Peyer's patch (tissue), 4 donors: ENCODE measurements at regions not wholly inside any gene's neighbourhood (a gene's known extent, or its start where the extent isn't known, plus 50 kb on each side); places are given as distances from the start of the nearest gene placed in this dataset.

Experiments used
- DNase-seq, 3 donors: peaks; one replicate each; pipeline ENCODE4 v3.0.0-alpha.2; 2017 to 2019
- H3K27ac ChIP-seq, 4 donors: fragments of 200-600 bp; sonication (generic); one replicate each; pipeline ENCODE4 v1.5.1; 2016 to 2019
- H3K27me3 ChIP-seq, 2 donors: fragments of 200-600 bp; sonication (generic); one replicate each; pipeline ENCODE4 v1.5.1; 2019
- H3K36me3 ChIP-seq, 3 donors: fragments of 200-600 bp; sonication (generic); one replicate each; pipeline ENCODE4 v1.5.1; 2016 to 2019
- H3K4me1 ChIP-seq, 4 donors: fragments of 200-600 bp; sonication (generic); one replicate each; pipeline ENCODE4 v1.5.1; 2016 to 2019
- H3K4me3 ChIP-seq, 4 donors: fragments of 200-600 bp; sonication (generic); 1 replicate in 3 of 4; 2 replicates in 1 of 4; pipeline ENCODE4 v1.5.1; 2016 to 2019; ENCODE audit warnings: mild to moderate bottlenecking in 1 of 4
- H3K9me3 ChIP-seq, 4 donors: fragments of 200-600 bp; sonication (generic); one replicate each; pipeline ENCODE4 v1.5.1; 2016 to 2019; ENCODE audit warnings: mild to moderate bottlenecking in 1 of 4
- CTCF ChIP-seq, 6 experiments: fragments of 450-650 bp in 4 of 6; fragments of 200-600 bp in 2 of 6; sonication (generic) in 1 of 6; IDR thresholded peaks; one replicate each; pipeline ENCODE4 v1.5.1; 2017 to 2019; ENCODE audit warnings: antibody characterized with exemption in 6 of 6, mild to moderate bottlenecking in 3 of 6, moderate library complexity in 1 of 6
- POLR2A ChIP-seq, 2 donors: fragments of 450-650 bp; IDR thresholded peaks; one replicate each; pipeline ENCODE4 v1.5.1; 2017; ENCODE audit warnings: antibody characterized with exemption in 2 of 2, mild to moderate bottlenecking in 2 of 2, moderate library complexity in 2 of 2

GRCh38 chr4:145295547-145295946 is 115.2 kb upstream of the OTUD4 start:
- no peak for DNase-seq
- Histone ChIP-seq H3K36me3 (no peaks in the 10 kb centered on the region), H3K4me3 (no peak overlapping the region), H3K9me3 (no peaks in the 10 kb centered on the region), H3K27me3 (no peaks in the 10 kb centered on the region), H3K27ac (no peak overlapping the region), H3K4me1 (no peaks in the 10 kb centered on the region)
- no peak for TF ChIP-seq CTCF (IDR thresholded peaks at IDR 0.05)
- no peak for TF ChIP-seq POLR2A (IDR thresholded peaks at IDR 0.05)

DNA sequence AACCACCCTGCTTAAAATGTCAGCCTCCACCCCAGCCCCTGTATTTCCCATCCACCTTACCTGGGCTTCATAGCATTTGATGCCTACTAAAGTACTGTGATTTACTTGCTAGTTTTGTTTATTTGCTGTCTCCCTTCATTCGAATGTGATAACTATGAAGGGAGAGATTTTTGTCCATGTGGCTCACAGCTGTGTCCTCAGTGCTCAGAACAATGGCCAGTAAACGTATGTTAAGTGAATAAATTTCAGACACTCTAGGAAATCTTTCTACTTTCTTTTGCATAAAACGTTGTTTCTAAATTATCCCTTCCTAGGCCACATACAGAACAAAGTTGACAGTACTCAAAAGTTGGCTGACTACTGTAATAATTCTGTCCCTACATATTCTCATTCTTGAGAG is 114.7 kb upstream of the OTUD4 start:
- Histone ChIP-seq H3K27ac (no peak overlapping the region), H3K4me1 (no peaks in the 10 kb centered on the region), H3K4me3 (no peak overlapping the region), H3K36me3 (no peaks in the 10 kb centered on the region), H3K27me3 (no peaks in the 10 kb centered on the region), H3K9me3 (no peaks in the 10 kb centered on the region)
- TF ChIP-seq CTCF (IDR thresholded peaks at IDR 0.05) (no peak), POLR2A (IDR thresholded peaks at IDR 0.05) (no peak)
- no peak for DNase-seq

DNA sequence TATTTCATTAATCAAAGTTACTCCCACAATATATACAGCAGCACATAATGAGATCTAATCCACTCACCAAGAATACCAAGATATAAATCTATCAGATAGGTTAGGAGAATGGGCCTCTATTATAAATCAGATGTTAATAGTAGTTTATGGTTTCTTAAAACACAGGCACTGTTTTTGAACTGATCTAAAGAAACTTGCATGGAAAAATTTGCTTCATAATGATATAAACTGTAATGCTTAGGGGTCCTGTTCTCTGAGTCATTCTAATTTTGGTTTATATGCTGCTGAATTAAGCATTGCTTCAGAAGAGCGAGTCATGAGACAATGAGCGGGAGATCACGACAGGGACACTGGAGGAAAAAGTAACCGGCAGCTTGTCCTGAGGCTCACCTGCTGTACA is 113.3 kb upstream of the OTUD4 start:
- TF ChIP-seq CTCF (IDR thresholded peaks at IDR 0.05): no peak
- TF ChIP-seq POLR2A (IDR thresholded peaks at IDR 0.05): no peak
- Histone ChIP-seq H3K4me1 (no peaks in the 10 kb centered on the region), H3K27ac (no peak overlapping the region), H3K9me3 (peaks cover 0 to 3% (median 0%) of the 10 kb centered on the region in 4 donors), H3K27me3 (no peaks in the 10 kb centered on the region), H3K36me3 (no peaks in the 10 kb centered on the region), H3K4me3 (no peak overlapping the region)
- no peak for DNase-seq

GRCh38 chr4:145290955-145291354 is 110.6 kb upstream of the OTUD4 start:
- H3K36me3 ChIP-seq: no peaks in the 10 kb centered on the region
- DNase-seq: no peak
- peaks cover 0 to 3% (median 0%) of the 10 kb centered on the region in 4 donors for H3K9me3 ChIP-seq
- no peak for TF ChIP-seq POLR2A (IDR thresholded peaks at IDR 0.05)
- TF ChIP-seq CTCF (IDR thresholded peaks at IDR 0.05): no peak
- H3K4me3 ChIP-seq: no peak overlapping the region
- H3K27ac ChIP-seq: no peak overlapping the region
- H3K4me1 ChIP-seq: no peaks in the 10 kb centered on the region
- no peaks in the 10 kb centered on the region for H3K27me3 ChIP-seq

- Histone ChIP-seq H3K27me3 (no peaks in the 10 kb centered on the region), H3K27ac (no peak overlapping the region), H3K4me1 (no peaks in the 10 kb centered on the region), H3K36me3 (no peaks in the 10 kb centered on the region), H3K4me3 (no peak overlapping the region), H3K9me3 (peaks cover 0 to 3% (median 0%) of the 10 kb centered on the region in 4 donors)
- TF ChIP-seq POLR2A (IDR thresholded peaks at IDR 0.05): no peak
- TF ChIP-seq CTCF (IDR thresholded peaks at IDR 0.05): no peak
- no peak for DNase-seq
Measured at GRCh38 chr4:145289403-145290076, 109.2 kb upstream of the OTUD4 start.

GRCh38 chr4:145287351-145287750 is 107.0 kb upstream of the OTUD4 start:
- Histone ChIP-seq H3K27me3 (no peaks in the 10 kb centered on the region), H3K4me3 (no peak overlapping the region), H3K4me1 (no peaks in the 10 kb centered on the region), H3K9me3 (peaks cover 0 to 3% (median 0%) of the 10 kb centered on the region in 4 donors), H3K27ac (no peak overlapping the region), H3K36me3 (no peaks in the 10 kb centered on the region)
- no peak for DNase-seq
- TF ChIP-seq CTCF (IDR thresholded peaks at IDR 0.05): no peak
- no peak for TF ChIP-seq POLR2A (IDR thresholded peaks at IDR 0.05)
